Nephron (organoid): ENCODE measurements at regions not wholly inside any gene's neighbourhood (a gene's known extent, or its start where the extent isn't known, plus 50 kb on each side); places are given as distances from the start of the nearest gene placed in this dataset.
A peak's percentile ranks its signal among the peaks of the same experiment; 100 is the strongest.

Source experiments
- H3K27ac Mint-ChIP-seq, 3 experiments: 2 replicates each; pipeline ENCODE4 v1.8.0; 2020; ENCODE audit warnings: mixed read lengths in 3 of 3, mild to moderate bottlenecking in 2 of 3, moderate library complexity in 1 of 3
- H3K27me3 Mint-ChIP-seq: 2 replicates; pipeline ENCODE4 v1.8.0; 2021; ENCODE audit warnings: low read depth, mild to moderate bottlenecking, moderate library complexity, mixed read lengths
- H3K36me3 Mint-ChIP-seq: 2 replicates; pipeline ENCODE4 v1.8.0; 2020; ENCODE audit warnings: low read depth, mixed read lengths
- H3K4me1 Mint-ChIP-seq: 2 replicates; pipeline ENCODE4 v1.8.0; 2020; ENCODE audit warnings: mixed read lengths
- H3K4me3 Mint-ChIP-seq, 3 experiments: 2 replicates each; pipeline ENCODE4 v1.8.0; 2020; ENCODE audit warnings: mild to moderate bottlenecking in 3 of 3, mixed read lengths in 3 of 3, moderate library complexity in 2 of 3
- H3K9me3 Mint-ChIP-seq: 2 replicates; pipeline ENCODE4 v1.8.0; 2020; ENCODE audit warnings: mixed read lengths
- TF ChIP-seq, protein P1 (sequence below), 3 experiments: fragments of 200-600 bp; sonication (generic); IDR thresholded peaks; one replicate each; pipeline ENCODE4 v1.5.0; 2021; ENCODE audit warnings: antibody characterized with exemption in 3 of 3; ENCODE audit not compliant: unreplicated experiment in 3 of 3

DNA sequence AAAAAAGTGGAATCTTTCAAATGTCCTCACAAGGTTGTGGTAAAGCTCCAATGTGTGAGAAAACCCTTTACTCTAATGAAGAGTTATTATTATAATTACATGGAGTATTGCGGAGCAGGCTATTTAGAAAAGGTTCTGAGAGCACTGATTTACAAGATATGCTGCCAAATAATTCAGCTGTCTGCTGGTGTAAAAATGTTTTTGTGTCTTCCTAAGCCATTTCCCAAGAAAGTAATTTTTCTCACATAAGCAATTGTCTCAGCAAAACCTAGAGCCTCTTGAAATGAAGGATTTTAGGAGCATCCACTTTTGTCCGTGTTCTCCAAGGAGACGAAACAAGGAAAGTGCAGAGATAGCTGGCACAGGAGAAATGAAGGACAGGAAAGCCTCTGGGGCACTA lies 229.6 kb upstream of the STARD13 start:
- peaks cover 42% of the 10 kb centered on the region for H3K4me1 Mint-ChIP-seq
- H3K27ac Mint-ChIP-seq = no peak overlapping the region
- TF ChIP-seq, protein P1, sequence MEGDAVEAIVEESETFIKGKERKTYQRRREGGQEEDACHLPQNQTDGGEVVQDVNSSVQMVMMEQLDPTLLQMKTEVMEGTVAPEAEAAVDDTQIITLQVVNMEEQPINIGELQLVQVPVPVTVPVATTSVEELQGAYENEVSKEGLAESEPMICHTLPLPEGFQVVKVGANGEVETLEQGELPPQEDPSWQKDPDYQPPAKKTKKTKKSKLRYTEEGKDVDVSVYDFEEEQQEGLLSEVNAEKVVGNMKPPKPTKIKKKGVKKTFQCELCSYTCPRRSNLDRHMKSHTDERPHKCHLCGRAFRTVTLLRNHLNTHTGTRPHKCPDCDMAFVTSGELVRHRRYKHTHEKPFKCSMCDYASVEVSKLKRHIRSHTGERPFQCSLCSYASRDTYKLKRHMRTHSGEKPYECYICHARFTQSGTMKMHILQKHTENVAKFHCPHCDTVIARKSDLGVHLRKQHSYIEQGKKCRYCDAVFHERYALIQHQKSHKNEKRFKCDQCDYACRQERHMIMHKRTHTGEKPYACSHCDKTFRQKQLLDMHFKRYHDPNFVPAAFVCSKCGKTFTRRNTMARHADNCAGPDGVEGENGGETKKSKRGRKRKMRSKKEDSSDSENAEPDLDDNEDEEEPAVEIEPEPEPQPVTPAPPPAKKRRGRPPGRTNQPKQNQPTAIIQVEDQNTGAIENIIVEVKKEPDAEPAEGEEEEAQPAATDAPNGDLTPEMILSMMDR (IDR thresholded peaks at IDR 0.05; ENCODE audit: unreplicated experiment in 3 of 3) = no peak
- no peak overlapping the region for H3K4me3 Mint-ChIP-seq
- H3K9me3 Mint-ChIP-seq = no peaks in the 10 kb centered on the region
- no peaks in the 10 kb centered on the region for H3K27me3 Mint-ChIP-seq
- H3K36me3 Mint-ChIP-seq = no peaks in the 10 kb centered on the region

DNA sequence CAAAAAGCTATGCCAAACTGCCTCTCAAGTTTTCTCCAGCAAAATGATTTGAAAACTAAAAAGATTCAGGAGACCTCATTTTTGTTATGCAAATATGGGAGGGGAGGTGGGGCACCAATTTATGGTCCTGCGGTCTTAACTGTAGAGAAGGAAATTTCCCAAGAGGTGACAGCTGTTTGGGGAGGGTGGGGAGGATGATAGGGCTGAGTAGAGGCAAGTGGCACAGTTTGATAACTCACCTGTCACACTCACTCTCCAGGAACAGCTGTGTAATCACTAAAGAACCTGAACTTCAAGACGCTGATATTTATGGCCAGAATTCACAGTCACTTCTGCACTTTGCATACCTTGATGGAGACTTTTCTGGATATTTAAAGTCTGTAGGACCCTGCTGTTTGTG lies 232.9 kb upstream of the STARD13 start:
- H3K27ac Mint-ChIP-seq = peak overlapping the region in 2 of 3 experiments; percentile 60 to 75
- no peaks in the 10 kb centered on the region for H3K36me3 Mint-ChIP-seq
- TF ChIP-seq, protein P1 (IDR thresholded peaks at IDR 0.05; ENCODE audit: unreplicated experiment in 3 of 3) = no peak
- H3K4me3 Mint-ChIP-seq = peak overlapping the region in 1 of 3 experiments; percentile 31
- H3K27me3 Mint-ChIP-seq = no peaks in the 10 kb centered on the region
- no peaks in the 10 kb centered on the region for H3K9me3 Mint-ChIP-seq
- H3K4me1 Mint-ChIP-seq = peaks cover 61% of the 10 kb centered on the region

GRCh38 chr13:33519561-33520467 lies 234.3 kb upstream of the STARD13 start:
- Mint-ChIP-seq H3K36me3 (no peaks in the 10 kb centered on the region), H3K9me3 (no peaks in the 10 kb centered on the region), H3K27ac (peak overlapping the region; percentile 18 to 75 (median 45)), H3K4me3 (peak overlapping the region in 1 of 3 experiments; percentile 17), H3K27me3 (no peaks in the 10 kb centered on the region), H3K4me1 (peaks cover 51% of the 10 kb centered on the region)
- TF ChIP-seq, protein P1 (IDR thresholded peaks at IDR 0.05; ENCODE audit: unreplicated experiment in 3 of 3) = no peak

- Mint-ChIP-seq H3K4me3 (peak overlapping the region in 1 of 3 experiments; percentile 17), H3K4me1 (peaks cover 47% of the 10 kb centered on the region), H3K9me3 (no peaks in the 10 kb centered on the region), H3K27me3 (no peaks in the 10 kb centered on the region), H3K27ac (peak overlapping the region; percentile 18 to 75 (median 45)), H3K36me3 (no peaks in the 10 kb centered on the region)
- TF ChIP-seq, protein P1 (IDR thresholded peaks at IDR 0.05; ENCODE audit: unreplicated experiment in 3 of 3) = no peak
Measured at GRCh38 chr13:33520468-33520839, 234.9 kb upstream of the STARD13 start.

- TF ChIP-seq, protein P1 (IDR thresholded peaks at IDR 0.05; ENCODE audit: unreplicated experiment in 3 of 3) = no peak
- Mint-ChIP-seq H3K4me1 (peaks cover 29% of the 10 kb centered on the region), H3K27ac (no peak overlapping the region), H3K4me3 (no peak overlapping the region), H3K36me3 (no peaks in the 10 kb centered on the region), H3K27me3 (no peaks in the 10 kb centered on the region), H3K9me3 (no peaks in the 10 kb centered on the region)
Measured at GRCh38 chr13:33524086-33524485, 238.5 kb upstream of the STARD13 start.

DNA sequence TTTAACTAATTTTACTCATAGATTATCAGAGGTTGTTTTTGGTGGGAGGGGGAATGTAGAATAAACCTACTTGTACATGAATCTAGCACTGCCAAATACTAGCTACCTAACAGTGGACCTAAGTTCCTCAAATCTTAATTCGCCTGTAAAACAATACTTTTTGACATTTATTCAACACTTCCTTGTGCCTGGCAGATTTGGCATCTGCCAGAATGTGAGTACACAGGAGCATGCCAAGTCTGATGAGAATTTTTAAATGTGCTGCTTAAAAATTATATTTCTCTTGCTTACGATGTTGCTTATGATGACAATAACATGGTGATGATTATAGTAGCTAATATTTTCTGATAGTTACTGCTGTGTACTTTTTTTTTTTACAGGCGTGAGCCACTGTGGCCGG lies 240.2 kb upstream of the STARD13 start:
- Mint-ChIP-seq H3K4me1 (peaks cover 13% of the 10 kb centered on the region), H3K36me3 (no peaks in the 10 kb centered on the region), H3K9me3 (no peaks in the 10 kb centered on the region), H3K4me3 (no peak overlapping the region), H3K27me3 (no peaks in the 10 kb centered on the region), H3K27ac (no peak overlapping the region)
- TF ChIP-seq, protein P1 (IDR thresholded peaks at IDR 0.05; ENCODE audit: unreplicated experiment in 3 of 3) = no peak
